NCI-H345 treated with DMSO at 0.1 percent for 48 hours (cell line): ENCODE measurements at regions not wholly inside any gene's neighbourhood (a gene's known extent, or its start where the extent isn't known, plus 50 kb on each side); places are given as distances from the start of the nearest gene placed in this dataset.

Experiments
- DNase-seq: peaks from one replicate; lab custom pipeline; 2025; ENCODE audit not compliant: unreplicated experiment; lab: John Stamatoyannopoulos, UW

DNA sequence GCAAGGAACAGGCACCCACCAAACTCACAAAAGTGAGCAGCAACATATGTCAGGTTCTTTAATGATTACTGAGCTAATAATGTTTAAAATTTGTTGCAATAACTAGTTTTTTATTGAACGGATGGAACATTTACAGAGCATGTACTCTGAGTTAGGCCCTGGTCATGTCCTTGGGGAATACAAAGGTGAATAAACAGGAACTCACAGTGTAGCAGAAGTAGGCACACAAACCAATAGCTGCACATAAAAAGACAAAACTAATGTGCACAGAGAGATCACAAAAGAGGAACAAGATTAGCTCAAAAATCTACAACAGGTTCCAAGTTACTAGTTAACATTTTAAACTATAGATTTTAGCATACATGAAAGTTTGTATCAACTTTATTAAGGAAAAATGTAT, 505.3 kb upstream of the PPP2R3A start:
- no peak for DNase-seq

DNA sequence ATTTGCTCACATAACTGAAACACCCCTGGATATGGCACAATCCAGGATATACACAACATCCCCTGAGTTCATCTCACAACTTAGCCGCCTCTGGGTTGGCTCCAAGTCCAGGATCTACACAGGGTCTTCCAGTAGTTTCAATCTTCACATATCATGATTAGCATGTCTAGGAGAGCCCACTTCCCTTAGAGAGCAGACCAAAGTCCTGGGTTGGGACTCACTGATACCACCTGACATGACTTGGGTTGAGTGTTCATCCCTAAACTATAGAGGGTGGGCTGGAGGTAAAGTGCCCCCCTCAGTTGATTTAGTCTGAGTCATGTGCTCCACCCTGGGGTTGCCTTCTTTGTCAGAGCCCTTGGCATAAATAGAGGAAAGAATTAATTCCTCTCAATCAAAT, 493.6 kb upstream of the PPP2R3A start:
- no peak for DNase-seq

DNA sequence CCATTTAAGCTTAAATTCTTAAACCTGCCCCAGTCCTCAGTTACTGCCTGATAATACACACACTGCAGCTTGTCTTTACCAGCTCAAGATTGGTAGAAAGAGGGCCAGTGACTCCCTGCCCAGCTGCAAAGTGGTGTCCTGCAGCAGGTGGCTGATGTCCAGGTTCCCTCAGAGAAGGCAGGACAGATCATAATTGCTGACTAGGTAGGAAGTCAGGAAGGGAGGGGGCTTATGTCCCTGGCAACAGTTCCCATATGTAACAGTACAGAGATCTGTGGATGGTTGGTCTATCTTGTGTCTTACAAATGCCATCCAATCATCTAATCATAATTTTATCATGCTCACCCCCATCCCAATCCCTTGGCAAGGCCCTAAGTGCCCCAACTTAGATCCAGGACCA, 492.1 kb upstream of the PPP2R3A start:
- no peak for DNase-seq

DNA sequence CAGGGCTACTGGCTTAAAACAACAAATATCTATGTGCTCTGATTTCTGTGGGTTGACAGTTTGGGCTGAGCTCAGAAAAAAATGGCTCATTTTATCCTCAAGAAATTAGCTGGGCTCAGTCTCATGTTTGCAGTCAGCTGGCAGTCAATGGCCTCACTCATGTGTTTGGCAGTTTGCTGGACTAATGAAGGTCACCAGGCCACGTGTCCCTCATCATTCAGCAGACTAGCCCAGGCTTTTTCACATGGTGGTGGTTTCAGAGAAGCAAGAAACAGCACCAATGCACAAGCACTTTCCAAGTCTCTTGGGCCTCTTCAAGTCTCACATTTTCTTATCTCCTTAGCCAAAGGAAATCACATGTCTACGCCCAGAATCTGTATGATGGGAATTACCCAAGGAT, 478.3 kb upstream of the PPP2R3A start:
- no peak for DNase-seq

DNA sequence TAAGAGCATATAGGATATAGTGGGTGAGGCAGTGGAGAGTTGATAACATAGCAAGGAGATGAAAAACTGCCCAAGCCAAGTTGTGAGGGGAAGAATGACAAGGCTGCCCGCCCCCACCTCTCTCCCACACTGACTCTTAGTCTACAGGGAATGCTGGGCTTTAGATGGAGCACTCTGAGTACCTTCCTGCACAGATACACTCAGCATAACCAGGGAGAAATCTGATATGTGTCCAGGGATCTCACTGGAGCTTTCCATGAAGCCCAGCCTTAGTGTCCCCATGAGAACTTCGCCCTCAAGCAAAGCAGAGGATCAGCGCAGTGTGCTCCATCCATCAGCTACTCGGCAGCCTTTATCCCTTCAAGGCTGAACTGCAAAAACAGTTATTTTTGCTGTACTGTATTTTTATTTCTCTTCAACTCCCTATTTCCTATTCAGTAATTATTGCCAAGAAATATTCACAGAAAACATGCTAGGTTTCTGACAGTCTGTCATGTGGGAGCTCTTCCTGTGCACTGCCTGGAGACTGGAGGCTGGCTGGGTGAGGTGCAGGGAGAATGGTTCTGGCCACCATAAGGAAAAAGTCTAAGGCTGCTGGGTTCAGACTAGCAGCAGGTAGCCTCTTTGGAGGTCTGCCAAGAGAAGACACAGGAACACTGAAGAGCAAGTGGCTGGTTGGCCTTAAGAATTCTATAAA, 475.2 kb upstream of the PPP2R3A start:
- DNase-seq: no peak

DNA sequence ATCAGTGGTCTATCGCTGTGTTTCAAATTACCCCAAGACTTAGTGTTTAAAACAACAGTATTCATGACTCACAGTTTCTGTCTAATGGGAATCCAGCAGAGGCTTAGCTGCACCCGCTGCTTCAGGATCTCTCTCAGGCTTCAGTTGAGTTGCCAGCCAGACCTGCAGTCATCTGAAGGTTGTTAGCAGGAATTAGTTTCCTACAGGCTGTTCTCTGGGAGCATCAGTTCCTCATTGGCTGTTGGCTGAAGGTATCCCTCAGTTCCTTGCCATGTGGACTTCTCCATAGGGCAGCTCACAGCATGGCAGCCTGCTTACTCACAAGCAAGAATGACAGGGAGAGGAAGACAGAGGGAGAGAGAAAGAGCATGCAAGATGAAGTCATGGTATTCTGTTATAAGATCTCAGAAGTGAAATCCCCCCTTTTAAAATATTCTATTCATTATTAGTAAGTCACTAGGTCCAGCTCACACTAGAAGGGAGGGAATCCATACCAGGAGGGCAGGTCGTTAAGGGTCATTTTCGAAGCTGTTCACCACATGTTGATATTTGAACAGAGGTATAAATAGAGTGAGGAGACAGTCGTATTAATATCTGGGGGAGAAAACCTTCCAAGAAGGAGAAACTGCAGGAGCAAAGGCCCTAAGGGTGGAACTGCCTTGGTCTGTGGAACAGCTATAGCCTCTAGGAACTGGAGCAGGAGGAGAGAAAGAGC, 473.9 kb upstream of the PPP2R3A start:
- DNase-seq: no peak

DNA sequence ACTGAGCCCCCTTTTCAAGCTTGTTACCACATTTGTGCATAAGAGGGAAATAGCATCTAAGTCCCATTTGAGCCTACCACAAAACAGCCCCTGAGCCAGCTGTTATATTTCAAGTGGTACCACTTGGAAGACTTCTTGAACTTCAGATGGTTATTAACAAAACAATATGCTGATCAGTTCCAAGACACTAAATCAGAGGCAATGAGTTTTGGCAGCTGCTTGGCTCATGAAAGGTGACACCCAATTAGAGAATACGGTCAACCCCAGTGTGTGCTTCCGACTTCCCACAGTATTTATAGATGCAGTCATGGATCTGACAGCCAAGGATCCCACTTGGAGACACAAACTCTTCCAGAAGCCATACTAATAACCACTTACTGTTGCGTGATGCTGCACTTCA, 469.6 kb upstream of the PPP2R3A start:
- no peak for DNase-seq

DNA sequence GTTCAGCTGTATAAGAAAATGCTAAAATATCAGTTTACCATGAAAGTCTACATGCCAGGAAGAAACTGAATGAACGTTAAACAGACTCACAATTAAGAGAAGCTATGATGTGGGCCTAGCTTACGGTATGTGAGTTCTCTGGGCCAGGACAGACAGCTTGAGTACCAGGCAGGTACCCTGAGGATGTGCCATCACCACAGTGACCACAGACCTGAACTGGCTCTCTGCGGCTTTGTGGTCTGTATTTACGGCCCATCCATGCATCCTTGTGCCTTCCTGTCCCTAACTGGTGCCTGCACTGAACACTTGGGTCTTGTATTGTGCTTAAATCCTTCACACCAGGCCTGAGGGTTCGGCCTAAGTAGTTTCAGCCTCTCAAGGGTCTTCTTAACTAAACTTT, 467.5 kb upstream of the PPP2R3A start:
- DNase-seq: no peak

DNA sequence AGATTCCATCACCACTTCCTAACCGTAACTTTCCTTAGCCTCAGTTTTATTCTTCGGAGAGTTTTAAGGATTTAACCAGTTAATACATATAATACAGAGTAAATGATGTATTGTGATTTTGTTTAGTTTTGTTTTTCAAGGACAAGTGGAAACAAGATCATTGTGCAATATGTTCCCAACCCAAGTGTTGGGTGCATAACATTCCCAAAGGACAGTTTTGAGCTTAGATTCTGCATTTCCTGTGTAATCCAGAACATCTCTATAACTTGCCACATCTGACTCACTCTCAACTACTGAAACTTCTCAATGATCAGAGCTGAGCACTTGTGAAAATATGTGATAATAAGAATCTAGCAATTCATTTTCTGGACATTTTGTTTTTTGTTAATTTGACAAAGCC, 466.1 kb upstream of the PPP2R3A start:
- no peak for DNase-seq

DNA sequence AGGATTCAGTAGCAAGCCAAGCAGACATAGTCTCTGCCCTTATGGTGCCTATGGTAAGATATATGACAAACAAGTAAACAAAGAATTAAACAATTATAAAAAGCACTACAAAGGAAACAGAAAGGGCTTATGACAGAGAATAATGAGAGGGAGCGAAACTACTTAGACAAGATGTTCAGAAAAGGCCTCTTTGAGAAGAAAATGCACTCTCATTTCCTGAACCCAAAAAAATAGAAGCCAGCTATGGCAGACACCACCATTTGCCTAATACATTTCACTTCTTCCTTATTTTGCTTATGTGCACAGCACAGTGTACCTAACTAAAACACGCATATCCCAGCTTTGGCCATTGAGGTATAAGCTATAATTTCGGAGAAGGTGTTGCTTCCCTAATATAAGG, 465.5 kb upstream of the PPP2R3A start:
- no peak for DNase-seq

DNA sequence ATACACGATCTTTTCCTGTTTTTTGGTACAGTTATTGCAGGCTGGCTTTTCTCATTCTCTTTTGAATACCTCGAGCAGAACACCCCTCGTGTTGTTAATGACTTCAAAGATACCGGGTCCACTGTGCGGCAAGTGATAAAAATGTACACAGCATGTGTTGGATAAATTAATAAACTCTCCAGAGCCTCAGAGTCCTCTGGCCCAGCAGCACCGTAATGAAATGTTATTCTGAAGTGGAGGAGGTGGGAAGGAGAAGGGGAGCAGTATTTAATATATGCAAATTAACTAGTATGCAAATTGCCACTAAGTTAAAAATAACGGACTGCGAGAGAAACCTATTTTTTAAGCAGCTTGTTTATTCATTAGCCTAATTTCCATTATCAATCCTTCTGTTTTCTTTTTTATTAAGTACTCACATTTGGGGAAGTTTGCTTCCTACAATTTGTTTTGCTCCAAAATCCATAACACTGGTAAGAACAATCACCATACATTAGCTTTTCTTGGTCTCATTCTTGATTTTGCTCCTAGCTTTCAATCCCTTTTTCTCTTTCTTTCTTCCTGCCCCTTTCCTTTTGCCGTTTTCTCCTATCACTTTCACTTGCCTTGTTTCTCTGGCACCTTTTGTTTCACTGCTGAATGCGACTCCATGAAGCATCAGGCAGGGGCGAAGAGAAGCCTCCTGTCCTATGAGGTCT, 462.3 kb upstream of the PPP2R3A start:
- no peak for DNase-seq

DNA sequence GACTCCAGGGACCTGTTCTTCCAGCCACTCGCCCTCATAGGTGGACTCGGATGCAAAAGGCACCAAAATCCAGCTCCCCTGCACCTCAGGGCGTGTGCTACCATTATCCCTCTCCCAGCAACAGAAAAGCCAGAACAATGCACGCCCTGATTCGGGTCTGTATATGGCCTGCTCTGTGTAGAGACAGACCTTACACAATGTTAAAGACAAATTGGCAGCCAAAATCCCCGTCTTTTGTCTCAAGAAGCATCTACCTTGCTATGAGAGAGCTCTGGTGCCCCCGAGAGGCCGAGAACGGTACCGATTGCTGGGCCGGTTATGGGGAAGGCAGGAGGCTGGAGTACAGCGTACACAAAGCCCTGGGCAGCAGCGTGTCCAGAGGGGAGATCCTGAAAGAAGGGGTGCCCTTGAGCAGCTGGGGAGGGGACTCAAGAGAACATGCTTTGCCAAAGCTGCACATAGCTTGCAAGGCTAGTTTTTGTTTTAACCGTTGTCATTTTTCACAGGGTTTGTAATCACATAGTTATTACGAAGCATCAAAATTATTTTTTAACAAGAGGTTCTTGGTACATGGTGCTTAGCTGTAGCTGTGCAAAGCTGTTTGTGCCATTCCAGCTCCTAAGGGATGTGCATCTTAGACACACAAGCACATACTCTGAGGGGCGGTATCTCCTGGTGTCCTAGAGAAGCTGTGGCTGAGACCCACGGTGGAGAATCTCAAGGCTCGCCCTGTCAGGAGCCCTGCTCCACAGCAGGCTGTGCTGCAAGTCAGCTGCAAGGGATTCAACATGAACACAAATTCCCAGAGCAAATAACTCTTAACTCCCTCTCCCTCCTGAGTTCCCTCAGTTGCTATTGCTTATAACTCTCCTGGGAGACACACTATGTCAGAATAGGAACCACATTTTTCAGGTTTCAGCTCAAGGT, 461.5 kb upstream of the PPP2R3A start:
- peak; percentile 37 for DNase-seq

DNA sequence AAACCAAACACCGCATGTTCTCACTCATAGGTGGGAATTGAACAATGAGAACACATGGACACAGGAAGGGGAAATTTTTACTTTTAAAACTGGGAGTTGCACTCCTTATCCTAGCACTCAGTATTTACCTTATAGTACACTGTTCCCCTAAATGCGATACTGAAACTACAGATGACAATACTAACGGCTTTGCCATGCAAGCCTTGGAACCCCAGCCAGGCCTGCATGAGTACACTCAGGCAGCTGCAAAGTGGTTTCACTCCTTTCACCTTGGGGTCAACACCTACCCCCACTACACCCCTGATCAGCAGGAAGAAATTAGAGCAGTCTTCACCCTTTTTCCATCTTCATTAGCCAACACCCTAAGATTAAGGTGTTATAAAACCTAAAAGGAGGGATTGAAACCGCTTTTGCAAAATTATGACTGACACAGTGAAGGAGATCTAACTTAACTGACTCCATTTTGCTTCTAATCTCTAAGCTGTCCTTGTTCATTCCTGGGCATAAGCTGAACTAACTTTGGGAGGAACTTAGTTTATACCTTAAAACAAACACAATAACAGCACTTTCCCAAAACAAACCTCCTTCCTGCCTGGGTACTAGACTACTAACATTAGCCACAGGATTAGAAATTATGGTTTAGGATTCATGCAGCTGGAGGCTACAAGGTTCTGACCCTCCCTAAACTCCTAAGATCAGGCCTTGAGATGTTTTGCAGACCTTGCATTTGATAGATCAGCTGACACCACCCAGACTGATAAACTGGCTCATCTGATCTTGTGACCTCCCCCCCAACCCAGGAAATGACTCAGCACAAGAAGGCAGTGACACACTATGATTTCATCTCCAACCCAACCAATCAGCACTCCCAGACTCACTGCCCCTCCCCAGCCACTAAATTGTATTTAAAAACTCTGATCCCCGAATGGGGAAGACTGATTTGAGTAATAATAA, 452.1 kb upstream of the PPP2R3A start:
- no peak for DNase-seq

DNA sequence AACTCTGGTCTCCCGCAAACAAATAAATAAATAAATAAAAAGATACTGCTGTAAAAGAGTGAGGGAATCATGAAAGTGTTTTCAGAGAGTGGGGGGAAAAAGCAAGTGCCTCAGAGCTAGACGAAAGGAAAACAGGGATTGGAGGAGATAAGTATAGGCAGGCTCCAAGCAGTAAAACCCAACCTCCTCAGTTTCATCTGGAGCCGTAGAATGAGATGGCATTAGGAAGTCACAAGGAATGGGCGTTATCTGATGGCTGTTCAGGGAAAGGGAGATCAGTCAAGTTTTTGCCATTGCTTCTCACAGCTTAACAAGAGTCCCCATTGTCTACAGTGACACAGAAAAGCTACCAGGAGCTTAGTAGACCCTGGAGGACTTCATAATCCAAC, 451.5 kb upstream of the PPP2R3A start:
- DNase-seq: no peak

DNA sequence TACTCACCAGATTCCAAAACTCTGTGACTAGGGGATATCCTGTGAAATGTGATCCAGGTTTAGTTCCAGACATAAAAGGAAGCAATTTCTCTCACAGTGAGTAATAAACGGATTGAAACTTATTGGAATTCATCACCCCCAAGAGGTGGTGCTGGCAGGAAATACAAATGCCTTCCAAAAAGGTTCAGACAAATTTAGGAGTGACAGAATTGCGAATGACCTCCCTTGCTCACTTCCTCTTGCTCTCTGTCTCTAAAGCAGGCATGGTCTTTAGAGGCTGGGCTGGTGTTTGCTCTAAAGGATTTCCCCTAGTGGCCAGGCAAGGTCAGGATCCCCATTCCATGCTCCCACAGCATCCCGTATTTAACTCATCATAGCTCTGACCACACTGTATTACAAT, 449.4 kb upstream of the PPP2R3A start:
- no peak for DNase-seq

DNA sequence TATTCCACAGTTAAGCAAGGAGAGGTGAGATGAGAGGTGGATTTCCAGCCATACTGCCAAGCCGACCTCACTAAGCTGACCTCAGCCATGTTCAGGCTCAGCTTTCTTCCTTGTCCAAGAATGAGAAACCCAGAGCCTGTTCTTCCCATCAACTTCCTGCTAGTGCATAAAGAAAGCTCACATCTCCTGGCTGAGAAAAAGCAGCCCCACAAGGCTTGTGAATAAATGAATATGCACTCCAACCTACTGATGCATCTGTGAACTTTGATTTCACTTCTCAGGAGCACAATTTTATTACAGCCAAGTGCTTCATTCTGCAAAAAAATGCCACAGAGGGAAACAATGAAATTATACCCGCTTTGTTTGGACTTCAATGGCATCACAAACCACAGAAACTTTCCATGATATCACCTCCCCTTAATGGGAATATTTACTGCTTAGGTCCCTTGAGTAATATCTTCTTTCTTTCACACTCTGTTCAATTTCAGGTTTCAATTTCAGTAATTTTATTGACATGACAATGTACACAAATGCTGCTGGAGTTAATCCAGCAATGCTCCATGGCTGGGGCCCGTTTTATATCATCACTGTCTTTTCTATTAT, 437.0 kb upstream of the PPP2R3A start:
- no peak for DNase-seq

DNA sequence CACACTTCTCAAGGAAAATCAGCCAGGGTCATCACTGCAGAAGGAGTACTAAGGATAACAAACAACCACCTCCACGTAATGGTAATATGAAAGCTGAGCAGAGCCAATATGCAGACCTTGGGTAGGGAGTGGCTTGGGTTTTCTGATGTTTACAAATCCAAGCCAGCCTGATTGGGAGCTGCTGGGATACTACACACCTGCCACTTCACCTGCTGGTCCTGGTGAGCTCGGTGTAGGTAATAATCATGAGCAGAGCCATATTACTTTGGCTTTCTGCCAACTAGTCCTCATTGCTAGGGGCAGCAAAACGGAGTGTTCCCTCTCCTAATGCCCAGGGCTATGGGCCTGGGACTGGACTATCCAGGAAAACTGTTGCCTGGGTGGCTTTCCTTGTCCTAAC, 433.5 kb upstream of the PPP2R3A start:
- peak; percentile 71 for DNase-seq

DNA sequence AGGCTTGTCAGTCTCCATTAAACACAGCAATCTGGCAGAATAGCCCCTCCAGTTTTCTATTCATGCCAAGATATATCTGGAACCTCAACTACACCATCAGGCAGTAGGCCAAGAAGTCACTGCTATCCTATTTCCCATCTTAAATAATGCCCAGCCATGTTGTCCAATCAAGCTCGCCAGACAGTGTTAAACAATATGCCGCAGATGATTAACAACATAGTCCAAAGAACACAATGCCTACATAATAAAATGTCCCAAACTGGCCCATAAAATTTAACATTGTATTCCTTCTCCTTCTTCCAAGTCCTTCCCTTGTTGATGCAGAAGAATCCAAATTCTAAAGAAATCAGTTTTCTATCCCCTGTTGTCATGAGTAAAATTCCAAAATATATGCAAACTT, 427.4 kb upstream of the PPP2R3A start:
- DNase-seq: no peak

DNA sequence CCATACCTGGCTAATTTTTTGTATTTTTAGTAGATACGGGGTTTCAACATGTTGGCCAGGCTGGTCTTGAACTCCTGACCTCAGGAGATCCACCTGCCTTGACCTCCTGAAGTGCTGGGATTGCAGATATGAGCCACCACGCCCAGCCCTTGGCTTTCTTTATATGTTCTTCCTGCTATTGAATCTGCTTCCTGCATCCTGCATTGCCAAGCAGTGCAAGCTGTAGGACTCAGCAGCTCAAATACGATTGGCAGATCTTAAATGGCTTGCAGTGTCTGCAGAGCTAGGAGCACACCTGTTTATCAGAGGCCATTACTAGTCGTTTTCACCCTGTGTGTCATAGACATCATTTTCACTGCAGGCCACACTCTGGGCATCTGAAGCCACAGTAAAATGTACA, 426.2 kb upstream of the PPP2R3A start:
- DNase-seq: no peak

DNA sequence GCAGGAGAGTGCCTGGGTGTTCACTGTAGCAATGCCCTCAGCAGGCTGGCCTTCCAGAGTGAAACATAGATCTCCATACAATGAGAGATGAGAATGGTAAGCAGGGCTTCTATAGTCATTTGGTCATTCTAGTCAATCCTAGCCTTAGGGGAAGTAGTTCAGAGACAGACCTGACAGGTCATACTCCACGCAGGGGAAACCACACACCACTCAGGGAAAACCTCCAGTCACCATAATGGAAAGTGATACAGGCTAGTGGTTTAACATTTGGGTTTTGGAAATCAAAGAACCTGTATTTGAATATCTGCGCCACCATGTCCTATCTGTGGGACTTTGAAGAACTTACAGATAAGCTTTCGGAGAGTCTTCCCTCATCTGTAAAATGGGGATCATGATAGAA, 425.7 kb upstream of the PPP2R3A start:
- DNase-seq: no peak
